Middle frontal gyrus (tissue), 1 donor: ENCODE measurements at regions not wholly inside any gene's neighbourhood (a gene's known extent, or its start where the extent isn't known, plus 50 kb on each side); places are given as distances from the start of the nearest gene placed in this dataset.

Source experiments
- DNase-seq: peaks from one replicate; pipeline ENCODE4 v3.0.0-alpha.2; 2015; ENCODE audit warnings: low spot score; ENCODE audit errors: extremely low spot score

DNA sequence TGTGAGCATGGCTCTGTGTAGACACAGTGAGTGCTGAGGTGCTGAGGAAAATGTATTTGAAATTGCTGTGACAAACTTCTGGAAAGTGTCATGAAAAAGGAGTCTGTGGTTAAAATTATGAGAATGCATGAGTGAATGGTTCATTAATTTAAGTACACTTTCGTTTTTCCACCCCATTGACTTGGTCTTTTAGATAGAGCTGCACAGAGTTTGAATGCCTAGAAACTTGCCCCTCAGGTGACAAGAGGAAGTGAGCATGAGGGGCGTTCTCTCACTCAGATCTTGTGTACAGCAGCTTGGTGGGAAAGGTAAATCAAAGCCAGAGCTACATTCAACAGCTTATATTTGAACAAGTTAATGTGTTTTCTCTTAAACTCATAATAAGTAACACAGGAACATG, 296.8 kb downstream of the WDR72 start:
- no peak for DNase-seq

DNA sequence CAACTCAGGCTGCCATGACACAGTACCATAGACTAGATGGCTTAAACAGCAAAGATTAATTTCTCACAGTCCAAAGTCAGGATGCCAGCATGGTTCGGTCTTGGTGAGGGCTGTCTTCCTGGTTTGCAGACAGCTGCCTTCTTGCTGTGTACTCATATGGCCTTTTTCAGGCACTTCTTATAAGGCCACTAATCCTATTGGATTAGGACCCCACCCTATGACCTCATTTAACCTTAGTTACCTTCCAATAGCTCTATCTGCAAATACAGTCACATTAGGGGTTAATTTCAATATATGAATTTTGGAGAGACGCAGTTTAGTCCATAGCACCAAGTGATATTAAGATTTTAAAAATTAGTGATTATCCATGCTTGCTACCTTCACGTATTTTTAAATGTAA, 297.8 kb downstream of the WDR72 start:
- no peak for DNase-seq

DNA sequence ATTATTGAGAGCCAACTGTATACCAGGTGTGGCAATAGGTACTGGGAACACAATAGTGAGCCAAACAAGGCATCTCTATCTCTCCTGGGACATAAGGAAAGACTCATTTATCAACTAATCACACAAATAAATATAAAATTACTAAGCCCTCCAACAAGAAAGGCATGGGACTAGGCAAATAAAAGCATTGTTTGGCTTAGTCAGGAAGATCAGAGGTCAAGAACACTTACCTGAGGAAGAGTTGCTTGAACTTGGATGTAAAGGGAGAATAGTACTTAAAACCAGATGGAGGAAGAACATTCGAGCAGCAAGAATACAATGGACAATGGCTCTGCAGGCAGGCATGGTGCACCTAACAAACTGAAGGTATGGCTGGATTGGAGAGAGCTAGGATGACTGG, 300.7 kb downstream of the WDR72 start:
- no peak for DNase-seq

DNA sequence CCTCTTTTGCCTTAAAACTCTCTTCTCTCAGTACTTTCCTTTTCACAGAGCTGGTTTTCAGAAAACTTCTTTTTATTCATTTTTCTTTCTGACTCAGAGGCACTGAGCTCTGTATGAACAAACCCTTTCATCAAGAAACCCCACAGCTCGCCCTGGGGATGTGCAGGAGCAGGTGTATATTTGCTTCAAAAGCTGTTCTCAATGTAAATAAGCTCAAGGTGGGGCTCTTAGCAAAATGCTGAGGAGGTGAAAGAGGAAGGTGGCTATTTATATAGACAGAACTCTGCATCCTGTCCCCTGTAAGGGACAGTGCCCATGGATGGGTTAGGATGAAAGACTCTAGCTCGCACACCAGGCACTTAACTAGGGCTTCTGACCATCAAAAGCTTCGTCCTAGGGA, 302.0 kb downstream of the WDR72 start:
- no peak for DNase-seq

DNA sequence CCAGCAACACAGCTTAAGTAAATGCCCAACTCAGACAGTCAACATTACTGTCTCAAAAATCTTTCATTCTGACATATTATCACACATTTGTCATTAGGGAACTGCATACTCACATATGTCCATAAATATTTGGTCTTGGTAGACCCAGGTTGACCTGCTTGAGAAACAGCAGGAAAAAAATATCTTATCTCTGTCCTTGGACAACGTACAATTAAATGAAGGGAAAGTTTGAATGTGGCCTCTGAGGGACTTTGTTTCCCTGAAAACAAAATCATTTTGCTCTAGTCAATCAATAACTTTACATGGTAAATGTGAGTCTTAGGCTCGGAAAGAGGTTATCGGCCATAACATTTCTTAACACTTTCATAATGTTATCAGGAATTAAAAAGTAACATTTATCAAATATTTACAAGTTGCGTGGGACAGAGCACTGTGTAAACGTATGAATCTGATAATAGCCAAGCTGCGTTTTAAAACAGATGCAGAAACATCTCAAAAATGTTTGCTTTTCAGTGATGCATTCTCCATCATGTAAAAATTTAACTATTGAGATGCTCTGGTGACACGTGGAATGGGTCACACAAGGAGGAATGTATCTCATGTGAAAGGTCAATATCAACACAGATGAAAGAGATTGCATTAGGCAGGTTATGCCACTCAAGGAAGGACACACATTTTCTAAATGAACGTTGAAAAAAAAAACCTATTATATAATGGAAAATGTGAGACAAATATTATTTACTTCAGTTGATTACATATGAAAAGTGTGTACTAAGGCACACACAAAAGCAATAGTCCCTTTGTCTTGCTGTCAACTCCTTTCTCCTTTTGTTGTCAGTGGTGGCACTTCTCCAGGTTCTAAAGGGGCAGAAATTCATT, 304.4 kb downstream of the WDR72 start:
- DNase-seq, result no peak

DNA sequence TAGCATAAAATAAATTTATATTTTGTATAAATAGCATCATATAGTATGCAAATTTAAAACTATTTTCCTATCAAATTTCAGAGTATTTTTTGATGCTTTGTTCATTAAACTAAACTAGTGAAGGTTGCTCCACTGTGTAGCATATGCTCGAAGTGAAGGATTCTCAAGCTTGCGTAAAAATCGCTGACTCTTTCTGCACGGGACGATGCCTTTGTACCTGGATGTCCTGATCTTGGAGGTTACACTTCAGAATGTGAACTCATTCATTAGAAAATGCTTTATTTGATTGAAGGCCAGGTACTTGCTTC, 305.0 kb downstream of the WDR72 start:
- DNase-seq, result no peak

DNA sequence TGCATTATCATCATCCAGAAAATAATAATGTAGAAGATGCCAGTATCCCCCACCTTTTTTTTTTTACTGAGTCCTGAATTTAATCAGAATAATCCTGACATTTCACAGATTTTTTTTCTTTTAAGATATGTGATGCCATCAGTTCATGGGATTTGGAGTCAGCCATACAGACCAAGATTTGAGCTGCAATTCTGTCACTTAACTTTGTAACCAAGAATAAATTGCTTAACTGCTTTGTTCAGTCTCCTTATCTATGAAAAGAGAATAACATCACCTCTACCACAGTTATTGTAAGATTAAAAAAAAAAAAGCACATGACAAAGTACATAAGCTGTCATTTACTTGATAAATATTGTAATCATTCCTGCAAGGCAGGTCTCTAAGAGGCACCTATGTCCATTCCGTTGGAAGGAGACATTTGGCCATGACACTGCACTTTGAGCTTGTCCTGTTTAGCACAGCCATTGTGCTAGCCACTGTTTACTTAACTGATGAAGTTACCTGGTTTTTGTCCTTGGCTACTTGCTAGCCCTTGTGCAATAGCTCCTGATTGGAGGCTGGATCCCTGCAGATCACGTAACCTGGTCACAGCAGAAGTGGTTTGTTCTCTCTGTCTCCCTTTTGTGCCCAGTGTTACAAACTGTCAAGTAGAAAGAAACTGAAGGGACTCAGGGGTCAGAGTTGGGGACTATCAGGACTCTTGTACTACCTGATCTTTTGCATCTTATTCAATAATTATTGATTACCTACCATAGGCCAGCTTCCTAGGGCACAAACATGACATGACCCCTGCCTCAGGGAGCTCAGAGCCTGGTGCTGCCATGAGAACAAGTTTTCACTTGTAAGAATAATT, 306.0 kb downstream of the WDR72 start:
- DNase-seq, result no peak

DNA sequence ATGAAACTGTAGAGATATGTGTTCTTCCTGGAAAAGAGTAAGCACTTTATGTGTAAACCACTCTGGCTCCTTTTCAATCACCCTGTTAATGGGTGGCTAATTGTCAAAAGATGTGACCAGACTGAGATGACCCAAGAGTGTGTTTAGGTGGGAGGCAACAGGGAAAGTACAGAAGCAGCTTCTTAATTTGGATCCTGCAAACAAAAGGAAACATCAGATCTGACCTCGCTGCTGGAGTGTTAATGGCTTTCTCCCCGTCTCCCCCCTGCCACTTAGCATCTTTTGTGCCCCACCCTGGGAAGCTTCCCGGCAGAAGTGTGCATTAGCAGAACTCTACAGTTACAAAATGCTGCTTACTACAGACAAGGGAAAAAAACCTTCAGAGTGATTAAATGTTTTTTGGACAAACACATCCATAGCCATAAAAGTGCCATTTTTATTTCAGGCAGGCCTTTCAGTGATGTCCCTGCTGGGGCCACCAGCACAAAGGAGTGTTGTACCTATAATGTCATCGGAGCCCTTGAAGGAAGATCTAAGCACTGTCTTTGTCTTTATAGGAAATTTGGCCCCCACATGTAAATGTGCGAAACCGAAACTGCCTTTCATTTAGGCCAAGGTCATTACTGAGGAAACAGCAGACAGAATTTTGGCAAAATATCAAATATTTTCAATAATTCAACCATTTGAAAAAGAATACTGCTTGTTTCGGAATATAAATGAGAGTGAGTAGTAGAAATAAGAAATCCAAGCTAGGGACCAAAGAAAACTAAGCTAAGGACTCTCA, 311.0 kb downstream of the WDR72 start:
- DNase-seq, result no peak

DNA sequence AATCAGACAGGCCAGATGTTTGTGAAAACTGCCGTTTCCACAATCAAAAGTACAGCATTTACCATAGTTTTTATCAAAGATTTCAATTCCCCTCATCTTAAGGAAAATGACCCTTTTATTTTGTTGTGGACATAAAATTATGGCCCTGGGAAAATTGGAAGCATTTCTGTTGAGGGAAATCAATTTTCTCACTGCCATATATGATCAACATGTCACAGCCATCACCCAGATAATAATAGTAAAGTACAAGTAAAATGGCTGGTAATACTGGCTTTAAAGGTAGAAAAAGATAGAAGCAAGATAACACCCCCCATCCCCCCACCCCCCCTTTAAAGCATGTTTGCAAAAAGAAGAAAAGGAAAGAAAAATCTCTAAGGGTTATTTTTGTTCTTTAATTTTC, 311.7 kb downstream of the WDR72 start:
- DNase-seq, result no peak

DNA sequence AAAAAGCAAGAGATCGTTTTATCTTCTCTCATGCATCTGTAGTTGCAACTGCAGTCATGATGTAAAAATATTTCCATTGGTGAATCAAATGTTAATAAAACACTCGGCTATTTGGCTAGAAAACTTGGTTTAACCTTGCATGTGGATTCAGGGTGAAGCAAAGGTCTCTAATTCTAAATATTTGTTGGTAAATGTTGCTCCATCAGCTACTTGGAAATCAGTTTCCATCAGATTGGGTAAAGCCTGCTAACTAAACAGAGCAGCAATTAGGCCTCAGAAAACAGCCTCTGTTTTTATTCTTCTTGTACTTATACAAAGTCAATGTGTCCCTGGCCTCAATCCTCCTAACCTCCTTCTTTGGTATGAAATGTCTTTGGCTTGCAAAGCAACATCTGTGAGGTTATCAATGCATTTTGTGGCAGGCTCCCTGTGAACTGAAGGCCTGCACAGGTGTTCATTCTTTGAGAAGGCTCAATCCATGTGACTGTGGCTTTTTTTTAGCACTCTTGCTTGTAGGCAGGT, 312.3 kb downstream of the WDR72 start:
- DNase-seq, result no peak

DNA sequence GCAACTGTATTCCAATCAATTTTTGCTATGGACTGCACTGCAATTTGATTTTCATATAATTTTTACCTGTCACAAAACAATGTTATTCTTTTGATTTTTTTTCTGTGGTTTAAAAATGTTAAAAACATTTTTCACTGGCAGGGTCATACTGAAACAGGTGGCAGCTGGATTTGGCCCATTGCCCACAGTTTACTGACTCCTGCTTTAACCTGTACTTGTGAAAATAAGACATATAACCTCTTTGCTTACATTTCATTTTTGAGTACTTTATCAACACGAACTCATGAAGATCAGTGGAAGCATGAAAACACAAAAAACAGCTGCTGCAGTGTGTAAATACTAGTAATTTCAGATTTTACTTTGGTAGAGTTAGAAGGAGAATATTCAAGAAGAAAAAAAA, 313.1 kb downstream of the WDR72 start:
- DNase-seq, result no peak

DNA sequence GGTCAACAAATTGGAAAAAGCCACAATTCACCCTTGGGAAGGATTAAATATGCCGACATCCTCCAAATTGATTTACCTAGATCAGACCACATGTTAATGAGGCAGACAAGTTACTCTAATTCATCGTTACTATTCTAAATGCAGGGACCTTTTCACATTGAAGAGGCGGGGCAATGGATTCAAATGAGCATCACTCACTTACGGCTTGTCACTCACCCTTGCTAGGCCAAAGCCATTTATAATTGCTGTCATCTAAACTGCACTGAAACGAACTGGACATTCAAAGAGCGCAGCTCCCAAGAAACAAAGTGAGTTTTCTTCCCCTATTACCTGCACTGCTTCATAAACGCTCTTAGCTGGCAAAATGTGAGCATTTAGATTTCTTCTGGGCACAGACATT, 313.9 kb downstream of the WDR72 start:
- DNase-seq, result no peak

DNA sequence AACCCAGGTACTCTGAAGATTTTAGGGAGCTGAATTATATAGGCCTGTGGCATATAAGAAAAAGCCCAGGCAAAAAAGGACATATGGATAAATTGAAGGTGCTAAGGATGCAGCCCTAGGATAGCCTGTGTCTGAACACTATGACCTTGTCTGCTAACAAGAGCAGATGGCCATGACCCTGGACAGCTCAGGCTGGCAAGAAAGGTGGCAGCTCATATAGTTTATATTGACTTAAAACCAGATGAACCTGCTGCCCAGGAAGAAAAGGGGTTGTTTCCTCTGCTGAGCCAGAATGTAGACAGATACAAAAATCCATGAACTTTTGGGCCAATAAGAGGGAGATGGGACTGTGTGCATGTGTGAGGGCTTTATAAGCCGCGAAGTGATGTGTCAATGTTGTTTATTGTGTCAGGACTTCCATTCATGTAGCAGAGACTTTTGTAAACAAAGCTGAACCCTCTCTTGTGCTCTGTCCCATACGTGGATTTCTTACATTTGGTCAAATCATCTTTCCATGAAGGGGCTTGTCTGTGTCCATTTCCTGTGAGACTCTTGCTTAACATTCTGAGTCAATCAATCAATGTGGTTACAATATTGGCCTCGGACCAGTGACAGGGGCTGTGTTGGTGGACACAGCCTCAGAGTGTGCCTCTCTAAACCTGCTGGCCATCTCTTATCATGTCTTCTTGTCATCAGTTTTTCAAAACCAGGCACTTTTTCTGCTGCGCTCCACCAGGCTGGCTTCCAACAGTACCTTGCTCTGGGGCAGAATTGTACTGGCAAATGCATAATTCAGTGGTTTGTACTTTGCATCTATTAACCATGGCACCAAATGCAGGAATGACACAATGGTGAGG, 321.2 kb downstream of the WDR72 start:
- no peak for DNase-seq

DNA sequence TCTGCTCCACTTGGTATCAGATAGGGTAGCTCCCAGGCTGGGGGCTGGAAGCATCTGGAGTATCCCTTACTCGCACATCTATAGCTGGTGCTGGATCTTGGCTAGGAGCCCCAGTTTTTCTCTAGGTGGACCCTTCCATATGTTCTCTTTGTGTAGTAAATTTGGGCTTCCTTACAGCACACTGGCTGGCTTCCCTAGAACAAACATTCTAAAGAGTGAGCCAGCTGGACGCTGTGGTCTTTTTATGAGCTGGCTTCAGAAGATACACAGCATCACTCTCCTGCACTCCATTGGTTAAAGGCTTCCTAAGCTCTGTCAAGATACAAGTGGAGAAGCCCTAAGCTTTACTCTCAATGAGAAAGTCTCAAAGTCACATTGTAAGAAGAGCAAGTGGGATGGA, 322.1 kb downstream of the WDR72 start:
- DNase-seq, result peak; percentile 7

DNA sequence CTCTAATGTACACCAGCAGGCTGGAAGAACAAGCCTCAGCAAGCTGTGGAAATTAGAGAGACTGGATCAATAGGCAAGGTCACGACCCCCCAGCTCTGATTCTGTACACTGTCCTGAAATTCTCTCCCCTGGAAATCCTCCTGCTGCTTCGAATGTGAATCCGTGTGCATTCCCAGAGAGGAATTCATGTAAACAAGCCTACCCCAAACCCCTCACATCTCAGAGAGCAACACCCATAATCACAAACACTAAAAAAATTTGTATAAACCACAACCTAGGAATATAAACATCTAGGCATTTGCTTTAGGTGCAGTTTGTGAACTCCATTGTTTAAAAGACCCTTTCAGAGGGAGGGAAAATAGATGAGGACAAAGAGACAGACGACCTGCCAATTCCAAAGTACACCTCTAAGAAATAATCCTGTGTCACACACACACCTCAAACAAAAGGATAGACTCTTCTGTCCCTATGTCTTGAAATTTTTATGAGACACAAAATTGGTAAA, 325.2 kb downstream of the WDR72 start:
- DNase-seq, result no peak

DNA sequence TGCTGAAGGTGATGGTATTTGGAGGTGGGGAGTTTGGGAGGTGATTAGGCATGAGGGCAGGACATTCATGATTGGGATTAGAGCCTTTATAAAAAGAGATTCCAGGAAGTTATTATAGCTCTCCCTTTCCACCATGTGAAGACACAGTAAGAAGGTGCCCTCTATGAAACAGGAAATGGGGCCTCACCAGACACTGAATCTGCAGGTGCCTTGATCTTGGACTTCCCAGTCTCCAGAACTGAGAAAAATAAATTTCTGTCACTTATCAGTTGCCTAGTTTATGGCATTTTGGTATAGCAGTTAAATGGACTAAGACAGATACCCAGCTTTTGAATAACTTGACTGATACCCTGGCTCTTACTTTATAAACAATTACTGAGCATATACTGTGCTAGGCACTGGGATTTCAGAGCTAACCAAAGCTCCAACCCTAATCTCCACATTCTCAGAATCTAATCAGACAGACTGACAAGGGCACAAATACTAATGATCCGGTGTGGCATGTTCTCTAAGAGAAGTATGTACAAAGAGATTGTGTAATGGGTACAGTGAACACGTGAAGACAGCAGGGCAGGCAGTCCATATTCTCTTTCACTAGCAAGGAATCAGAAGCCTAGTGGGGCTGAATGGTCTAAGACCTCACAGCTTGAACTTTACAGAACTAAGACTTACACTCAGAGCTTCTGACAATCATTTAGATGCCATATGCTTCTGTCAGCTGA, 343.1 kb downstream of the WDR72 start:
- no peak for DNase-seq

DNA sequence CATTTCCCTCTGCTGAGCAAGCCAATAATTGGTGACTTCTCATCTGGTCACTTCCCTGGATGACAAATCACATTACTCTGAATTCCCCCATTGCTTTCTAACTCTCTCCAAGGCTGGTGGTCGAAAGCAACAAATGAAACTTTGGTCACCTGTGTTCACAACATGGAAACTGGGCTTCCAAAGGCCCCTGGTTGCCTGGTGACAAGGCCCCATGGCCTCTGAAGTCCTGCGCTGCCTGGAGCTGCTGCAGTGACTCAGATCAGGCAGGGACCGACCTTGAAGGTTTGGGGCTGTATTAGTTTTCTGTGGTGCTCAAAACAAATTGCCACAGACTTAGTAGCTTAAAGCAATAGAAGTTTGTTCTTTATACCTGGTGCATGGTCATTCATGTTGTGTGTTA, 345.3 kb downstream of the WDR72 start:
- DNase-seq, result no peak

DNA sequence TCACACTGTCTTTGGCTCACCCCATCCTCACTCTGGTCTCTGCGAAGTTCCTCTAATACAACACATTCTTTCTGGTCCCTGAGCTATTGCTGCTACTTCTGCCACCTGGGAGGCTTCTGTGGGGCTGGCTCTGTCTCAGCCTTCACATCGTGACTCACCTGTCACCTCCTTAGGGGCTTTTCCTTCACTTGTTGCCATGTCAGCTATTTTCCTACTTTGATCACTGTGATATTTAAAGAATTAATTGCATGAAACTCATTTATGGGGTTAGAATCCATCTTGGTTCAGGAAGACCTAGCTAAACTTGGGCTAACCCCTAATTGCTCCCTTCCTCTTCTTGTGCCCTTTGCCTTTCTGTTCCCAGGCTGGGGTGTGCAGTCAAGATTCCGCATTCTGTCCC, 346.9 kb downstream of the WDR72 start:
- DNase-seq, result no peak

DNA sequence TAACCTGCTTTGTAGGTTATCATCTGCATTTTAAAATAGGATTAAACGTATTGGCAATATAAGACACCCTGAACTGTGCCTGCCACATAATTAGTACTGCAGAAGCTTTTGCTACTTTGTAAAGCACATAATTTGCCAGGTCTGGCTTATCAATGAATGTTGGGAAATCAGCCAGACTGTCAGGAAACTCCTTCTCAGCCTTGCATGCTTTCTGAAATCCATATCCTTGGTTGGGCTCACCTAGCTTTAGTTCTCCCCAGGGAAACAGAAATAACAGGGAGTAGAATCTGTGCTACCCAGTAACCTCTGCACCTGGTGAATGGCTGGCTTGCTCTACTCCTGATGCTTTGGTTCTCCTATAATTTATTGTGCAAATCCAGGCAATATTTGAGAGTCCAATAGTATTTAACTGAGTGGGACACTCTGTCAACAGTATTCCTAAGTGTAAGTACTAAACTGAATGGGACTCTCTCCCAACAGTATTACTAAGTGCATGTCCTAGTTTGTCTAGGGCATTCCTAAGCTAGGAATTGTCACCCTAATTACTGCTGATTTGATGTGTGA, 354.5 kb downstream of the WDR72 start:
- no peak for DNase-seq

DNA sequence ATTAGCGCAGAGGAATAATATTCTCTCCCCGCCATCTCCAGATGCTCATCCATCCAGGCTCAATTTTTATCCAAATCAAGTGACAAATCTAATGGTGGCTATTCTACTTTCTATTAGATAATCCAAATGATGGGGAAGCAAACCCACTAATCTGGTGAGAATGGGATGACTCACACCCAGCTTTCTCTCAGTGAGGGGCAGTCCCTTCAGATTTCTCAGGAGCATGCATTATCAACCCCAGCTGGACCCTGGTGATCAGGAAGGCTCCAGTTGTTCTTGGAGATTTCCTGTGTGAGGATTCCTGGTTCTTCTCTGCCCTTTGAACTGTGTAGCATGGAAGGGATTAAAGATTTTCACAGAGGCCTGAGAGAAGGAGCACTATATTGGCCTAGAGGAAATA, 358.0 kb downstream of the WDR72 start:
- no peak for DNase-seq
